PC-9 (cell line): ENCODE measurements at regions not wholly inside any gene's neighbourhood (a gene's known extent, or its start where the extent isn't known, plus 50 kb on each side); places are given as distances from the start of the nearest gene placed in this dataset.
"Not testable (repeated sequence)": the region's sequence is repeated elsewhere in the genome, so short reads cannot be mapped to it uniquely, and the experiment has no call there.

Experiments
- EZH2 ChIP-seq: fragments of 200-600 bp; sonication (generic); IDR thresholded peaks from 2 replicates; pipeline ENCODE4 v1.8.0; 2017; ENCODE audit warnings: antibody characterized with exemption, low read depth
- TF ChIP-seq, protein P1 (sequence below): fragments of 200-600 bp; sonication (generic); conservative IDR thresholded peaks from 2 replicates; pipeline ENCODE4 v1.6.1; 2017; ENCODE audit warnings: mixed run types, antibody characterized with exemption, mild to moderate bottlenecking, moderate library complexity

DNA sequence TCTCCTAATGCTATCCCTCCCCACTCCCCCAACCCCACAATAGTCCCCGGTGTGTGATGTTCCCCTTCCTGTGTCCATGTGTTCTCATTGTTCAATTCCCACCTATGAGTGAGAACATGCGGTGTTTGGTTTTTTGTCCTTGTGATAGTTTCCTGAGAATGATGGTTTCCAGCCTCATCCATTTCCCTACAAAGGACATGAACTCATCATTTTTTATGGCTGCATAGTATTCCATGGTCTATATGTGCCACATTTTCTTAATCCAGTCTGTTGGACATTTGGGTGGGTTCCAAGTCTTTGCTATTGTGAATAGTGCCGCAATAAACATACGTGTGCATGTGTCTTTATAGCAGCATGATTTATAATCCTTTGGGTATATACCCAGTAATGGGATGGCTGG is 537.1 kb upstream of the KLF4 start:
- TF ChIP-seq, protein P1, sequence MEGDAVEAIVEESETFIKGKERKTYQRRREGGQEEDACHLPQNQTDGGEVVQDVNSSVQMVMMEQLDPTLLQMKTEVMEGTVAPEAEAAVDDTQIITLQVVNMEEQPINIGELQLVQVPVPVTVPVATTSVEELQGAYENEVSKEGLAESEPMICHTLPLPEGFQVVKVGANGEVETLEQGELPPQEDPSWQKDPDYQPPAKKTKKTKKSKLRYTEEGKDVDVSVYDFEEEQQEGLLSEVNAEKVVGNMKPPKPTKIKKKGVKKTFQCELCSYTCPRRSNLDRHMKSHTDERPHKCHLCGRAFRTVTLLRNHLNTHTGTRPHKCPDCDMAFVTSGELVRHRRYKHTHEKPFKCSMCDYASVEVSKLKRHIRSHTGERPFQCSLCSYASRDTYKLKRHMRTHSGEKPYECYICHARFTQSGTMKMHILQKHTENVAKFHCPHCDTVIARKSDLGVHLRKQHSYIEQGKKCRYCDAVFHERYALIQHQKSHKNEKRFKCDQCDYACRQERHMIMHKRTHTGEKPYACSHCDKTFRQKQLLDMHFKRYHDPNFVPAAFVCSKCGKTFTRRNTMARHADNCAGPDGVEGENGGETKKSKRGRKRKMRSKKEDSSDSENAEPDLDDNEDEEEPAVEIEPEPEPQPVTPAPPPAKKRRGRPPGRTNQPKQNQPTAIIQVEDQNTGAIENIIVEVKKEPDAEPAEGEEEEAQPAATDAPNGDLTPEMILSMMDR = not testable (repeated sequence)
- not testable (repeated sequence) for TF ChIP-seq EZH2
